ENCODE measurements at regions not wholly inside any gene's neighbourhood (a gene's known extent, or its start where the extent isn't known, plus 50 kb on each side); places are given as distances from the start of the nearest gene placed in this dataset.

GRCh38 chr3:110727056-110727455 is 344.6 kb upstream of the NECTIN3 start:
- Mint-ChIP-seq H3K4me3 (no peak overlapping the region), H3K27me3 (peaks cover 18% of the 10 kb centered on the region), H3K4me1 (no peaks in the 10 kb centered on the region), H3K27ac (no peak overlapping the region), H3K9me3 (no peaks in the 10 kb centered on the region), H3K36me3 (ENCODE audit: low read depth) (no peaks in the 10 kb centered on the region)
- DNase-seq (no peak), ATAC-seq (no peak)

GRCh38 chr3:110731148-110731547 is 340.5 kb upstream of the NECTIN3 start:
- Mint-ChIP-seq H3K36me3 (ENCODE audit: low read depth) (no peaks in the 10 kb centered on the region), H3K9me3 (no peaks in the 10 kb centered on the region), H3K4me1 (no peaks in the 10 kb centered on the region), H3K27me3 (peaks cover 17% of the 10 kb centered on the region), H3K4me3 (no peak overlapping the region), H3K27ac (no peak overlapping the region)
- no peak for DNase-seq
- no peak for ATAC-seq

- no peak overlapping the region for H3K27ac Mint-ChIP-seq
- H3K27me3 Mint-ChIP-seq: peaks cover 17% of the 10 kb centered on the region
- H3K9me3 Mint-ChIP-seq: no peaks in the 10 kb centered on the region
- H3K4me1 Mint-ChIP-seq: no peaks in the 10 kb centered on the region
- DNase-seq (no peak), ATAC-seq (no peak)
- no peak overlapping the region for H3K4me3 Mint-ChIP-seq
- H3K36me3 Mint-ChIP-seq (ENCODE audit: low read depth): no peaks in the 10 kb centered on the region
Measured at GRCh38 chr3:110732420-110732819, 339.2 kb upstream of the NECTIN3 start.

- DNase-seq (no peak), ATAC-seq (no peak)
- H3K9me3 Mint-ChIP-seq: no peaks in the 10 kb centered on the region
- peaks cover 17% of the 10 kb centered on the region for H3K27me3 Mint-ChIP-seq
- H3K27ac Mint-ChIP-seq: no peak overlapping the region
- no peaks in the 10 kb centered on the region for H3K36me3 Mint-ChIP-seq (ENCODE audit: low read depth)
- H3K4me3 Mint-ChIP-seq: no peak overlapping the region
- no peaks in the 10 kb centered on the region for H3K4me1 Mint-ChIP-seq
Measured at GRCh38 chr3:110733045-110733444, 338.6 kb upstream of the NECTIN3 start.

- Mint-ChIP-seq H3K27ac (no peak overlapping the region), H3K9me3 (no peaks in the 10 kb centered on the region), H3K4me3 (no peak overlapping the region), H3K4me1 (no peaks in the 10 kb centered on the region), H3K36me3 (ENCODE audit: low read depth) (no peaks in the 10 kb centered on the region), H3K27me3 (peaks cover 10% of the 10 kb centered on the region)
- ATAC-seq: no peak
- DNase-seq: no peak
Measured at GRCh38 chr3:110734524-110734923, 337.1 kb upstream of the NECTIN3 start.

GRCh38 chr3:110736332-110736731 is 335.3 kb upstream of the NECTIN3 start:
- Mint-ChIP-seq H3K27me3 (peaks cover 6% of the 10 kb centered on the region), H3K4me1 (no peaks in the 10 kb centered on the region)
- DNase-seq: no peak

GRCh38 chr3:110738531-110738930 is 333.1 kb upstream of the NECTIN3 start:
- H3K27me3 Mint-ChIP-seq: peaks cover 3% of the 10 kb centered on the region
- DNase-seq (no peak), ATAC-seq (no peak)
- no peak overlapping the region for H3K4me3 Mint-ChIP-seq
- H3K9me3 Mint-ChIP-seq: no peaks in the 10 kb centered on the region
- H3K4me1 Mint-ChIP-seq: no peaks in the 10 kb centered on the region
- H3K27ac Mint-ChIP-seq: no peak overlapping the region
- H3K36me3 Mint-ChIP-seq (ENCODE audit: low read depth): no peaks in the 10 kb centered on the region

More at GRCh38 chr3:110736332-110736731, 335.3 kb upstream of the NECTIN3 start:
- no peak overlapping the region for H3K27ac Mint-ChIP-seq
- H3K36me3 Mint-ChIP-seq (ENCODE audit: low read depth): no peaks in the 10 kb centered on the region
- H3K4me3 Mint-ChIP-seq: no peak overlapping the region
- H3K9me3 Mint-ChIP-seq: no peaks in the 10 kb centered on the region
- ATAC-seq: no peak

GRCh38 chr3:110741891-110742290 is 329.7 kb upstream of the NECTIN3 start:
- Mint-ChIP-seq H3K9me3 (no peaks in the 10 kb centered on the region), H3K36me3 (ENCODE audit: low read depth) (no peaks in the 10 kb centered on the region), H3K4me1 (no peaks in the 10 kb centered on the region), H3K27ac (no peak overlapping the region), H3K27me3 (peaks cover 3% of the 10 kb centered on the region), H3K4me3 (no peak overlapping the region)
- DNase-seq: no peak
- no peak for ATAC-seq

GRCh38 chr3:110743202-110743601 is 328.4 kb upstream of the NECTIN3 start:
- no peaks in the 10 kb centered on the region for H3K36me3 Mint-ChIP-seq (ENCODE audit: low read depth)
- H3K27me3 Mint-ChIP-seq: peaks cover 3% of the 10 kb centered on the region
- ATAC-seq (no peak), DNase-seq (no peak)
- H3K9me3 Mint-ChIP-seq: no peaks in the 10 kb centered on the region
- H3K4me3 Mint-ChIP-seq: no peak overlapping the region
- H3K27ac Mint-ChIP-seq: no peak overlapping the region
- no peaks in the 10 kb centered on the region for H3K4me1 Mint-ChIP-seq

- H3K9me3 Mint-ChIP-seq: no peaks in the 10 kb centered on the region
- ATAC-seq: no peak
- no peak overlapping the region for H3K27ac Mint-ChIP-seq
- peaks cover 3% of the 10 kb centered on the region for H3K27me3 Mint-ChIP-seq
- DNase-seq: no peak
- H3K4me3 Mint-ChIP-seq: no peak overlapping the region
- no peaks in the 10 kb centered on the region for H3K36me3 Mint-ChIP-seq (ENCODE audit: low read depth)
- no peaks in the 10 kb centered on the region for H3K4me1 Mint-ChIP-seq
Measured at GRCh38 chr3:110743984-110744383, 327.6 kb upstream of the NECTIN3 start.

GRCh38 chr3:110744723-110745122 is 326.9 kb upstream of the NECTIN3 start:
- Mint-ChIP-seq H3K4me1 (no peaks in the 10 kb centered on the region), H3K27ac (no peak overlapping the region), H3K9me3 (no peaks in the 10 kb centered on the region), H3K36me3 (ENCODE audit: low read depth) (no peaks in the 10 kb centered on the region), H3K4me3 (no peak overlapping the region), H3K27me3 (peaks cover 3% of the 10 kb centered on the region)
- no peak for DNase-seq
- ATAC-seq: no peak

GRCh38 chr3:110749006-110749405 is 322.6 kb upstream of the NECTIN3 start:
- no peak overlapping the region for H3K27ac Mint-ChIP-seq
- DNase-seq (no peak), ATAC-seq (no peak)
- no peaks in the 10 kb centered on the region for H3K36me3 Mint-ChIP-seq (ENCODE audit: low read depth)
- H3K4me1 Mint-ChIP-seq: no peaks in the 10 kb centered on the region
- no peaks in the 10 kb centered on the region for H3K9me3 Mint-ChIP-seq
- H3K4me3 Mint-ChIP-seq: no peak overlapping the region
- peaks cover 2% of the 10 kb centered on the region for H3K27me3 Mint-ChIP-seq

GRCh38 chr3:110750201-110750600 is 321.4 kb upstream of the NECTIN3 start:
- H3K9me3 Mint-ChIP-seq: no peaks in the 10 kb centered on the region
- ATAC-seq: no peak
- DNase-seq: no peak
- no peak overlapping the region for H3K27ac Mint-ChIP-seq
- H3K36me3 Mint-ChIP-seq (ENCODE audit: low read depth): no peaks in the 10 kb centered on the region
- no peak overlapping the region for H3K4me3 Mint-ChIP-seq
- H3K4me1 Mint-ChIP-seq: no peaks in the 10 kb centered on the region
- H3K27me3 Mint-ChIP-seq: peaks cover 4% of the 10 kb centered on the region

- DNase-seq: no peak
- Mint-ChIP-seq H3K4me1 (no peaks in the 10 kb centered on the region), H3K4me3 (no peak overlapping the region), H3K9me3 (no peaks in the 10 kb centered on the region), H3K27me3 (peaks cover 4% of the 10 kb centered on the region), H3K36me3 (ENCODE audit: low read depth) (no peaks in the 10 kb centered on the region), H3K27ac (no peak overlapping the region)
- no peak for ATAC-seq
Measured at GRCh38 chr3:110752307-110752706, 319.3 kb upstream of the NECTIN3 start.

- Mint-ChIP-seq H3K4me3 (no peak overlapping the region), H3K9me3 (no peaks in the 10 kb centered on the region), H3K27ac (no peak overlapping the region), H3K4me1 (no peaks in the 10 kb centered on the region), H3K27me3 (peaks cover 4% of the 10 kb centered on the region), H3K36me3 (ENCODE audit: low read depth) (no peaks in the 10 kb centered on the region)
- ATAC-seq: no peak
- DNase-seq: no peak
Measured at GRCh38 chr3:110753516-110753915, 318.1 kb upstream of the NECTIN3 start.

- ATAC-seq (no peak), DNase-seq (no peak)
- no peaks in the 10 kb centered on the region for H3K36me3 Mint-ChIP-seq (ENCODE audit: low read depth)
- no peak overlapping the region for H3K4me3 Mint-ChIP-seq
- H3K9me3 Mint-ChIP-seq: no peaks in the 10 kb centered on the region
- H3K27ac Mint-ChIP-seq: no peak overlapping the region
- H3K4me1 Mint-ChIP-seq: no peaks in the 10 kb centered on the region
- peaks cover 4% of the 10 kb centered on the region for H3K27me3 Mint-ChIP-seq
Measured at GRCh38 chr3:110754212-110754916, 317.3 kb upstream of the NECTIN3 start.

Data from activated naive CD8-positive, alpha-beta T cell treated with anti-CD3 and anti-CD28 coated beads, Interleukin-2, amount 50 U/mL, for 24 hours (primary cell).